ENCODE measurements at regions not wholly inside any gene's neighbourhood (a gene's known extent, or its start where the extent isn't known, plus 50 kb on each side); places are given as distances from the start of the nearest gene placed in this dataset.

DNA sequence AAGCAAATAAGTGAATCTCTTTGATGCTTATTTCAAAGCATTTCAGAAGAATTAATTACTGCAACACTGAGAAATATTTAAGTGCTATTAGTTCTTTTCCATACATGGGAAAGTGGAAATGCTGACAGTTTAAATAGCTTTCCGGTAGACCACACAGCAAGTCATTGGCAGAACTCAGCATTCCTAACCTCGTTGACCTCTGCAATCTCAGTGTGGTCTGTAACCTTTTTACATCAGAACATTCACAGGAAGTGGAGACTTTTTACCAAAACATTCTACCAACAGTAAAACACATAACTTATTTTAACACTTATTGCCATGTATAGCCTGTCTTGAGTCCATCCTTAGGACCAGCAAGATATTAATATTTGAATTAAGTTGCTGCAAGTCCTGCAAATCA, 249.5 kb upstream of the DCN start:
- Histone ChIP-seq H3K9me3 (ENCODE audit: insufficient read depth, low read length) (no peaks in the 10 kb centered on the region), H3K4me1 (ENCODE audit: insufficient read depth, insufficient read length) (no peaks in the 10 kb centered on the region), H3K4me3 (ENCODE audit: insufficient read length, low read depth) (no peak overlapping the region), H3K27me3 (ENCODE audit: insufficient read depth, insufficient read length) (no peaks in the 10 kb centered on the region), H3K9ac (ENCODE audit: insufficient read length, low read depth) (no peak overlapping the region), H3K36me3 (ENCODE audit: insufficient read depth, insufficient read length, low read length) (no peaks in the 10 kb centered on the region)
- TF ChIP-seq ZNF274 (IDR thresholded peaks at IDR 0.05; ENCODE audit: low read depth, low read length) (no peak), YY1 (IDR thresholded peaks at IDR 0.05; ENCODE audit: insufficient read depth, insufficient read length) (no peak), SUZ12 (IDR thresholded peaks at IDR 0.05; ENCODE audit: extremely low read depth, insufficient read depth, insufficient read length) (no peak)
- no peak for DNase-seq (ENCODE audit: low read depth, low spot score)

DNA sequence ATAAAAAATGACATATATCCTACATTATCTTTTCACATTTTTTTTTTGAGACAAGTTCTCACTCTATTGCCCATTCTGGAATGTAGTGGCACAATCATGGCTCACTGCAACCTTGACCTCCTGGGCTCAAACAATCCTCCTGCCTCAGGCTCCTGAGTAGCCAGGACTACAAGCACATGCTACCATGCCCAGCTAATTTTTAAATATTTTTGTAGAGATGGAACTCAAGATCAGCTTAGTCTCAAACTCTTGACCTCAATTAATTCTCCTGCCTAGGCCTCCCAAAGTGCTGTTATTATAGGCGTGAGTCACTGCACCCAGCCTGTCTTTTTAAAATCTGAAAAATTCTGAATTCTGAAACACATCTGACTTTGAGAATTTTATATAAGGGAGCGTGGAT, 241.9 kb upstream of the DCN start:
- H3K27me3 ChIP-seq (ENCODE audit: insufficient read depth, insufficient read length): no peaks in the 10 kb centered on the region
- no peaks in the 10 kb centered on the region for H3K36me3 ChIP-seq (ENCODE audit: insufficient read depth, insufficient read length, low read length)
- no peak for TF ChIP-seq ZNF274 (IDR thresholded peaks at IDR 0.05; ENCODE audit: low read depth, low read length)
- TF ChIP-seq SUZ12 (IDR thresholded peaks at IDR 0.05; ENCODE audit: extremely low read depth, insufficient read depth, insufficient read length): no peak
- TF ChIP-seq YY1 (IDR thresholded peaks at IDR 0.05; ENCODE audit: insufficient read depth, insufficient read length): no peak
- H3K9me3 ChIP-seq (ENCODE audit: insufficient read depth, low read length): no peaks in the 10 kb centered on the region
- no peaks in the 10 kb centered on the region for H3K4me1 ChIP-seq (ENCODE audit: insufficient read depth, insufficient read length)
- DNase-seq (ENCODE audit: low read depth, low spot score): no peak
- H3K9ac ChIP-seq (ENCODE audit: insufficient read length, low read depth): no peak overlapping the region
- no peak overlapping the region for H3K4me3 ChIP-seq (ENCODE audit: insufficient read length, low read depth)

DNA sequence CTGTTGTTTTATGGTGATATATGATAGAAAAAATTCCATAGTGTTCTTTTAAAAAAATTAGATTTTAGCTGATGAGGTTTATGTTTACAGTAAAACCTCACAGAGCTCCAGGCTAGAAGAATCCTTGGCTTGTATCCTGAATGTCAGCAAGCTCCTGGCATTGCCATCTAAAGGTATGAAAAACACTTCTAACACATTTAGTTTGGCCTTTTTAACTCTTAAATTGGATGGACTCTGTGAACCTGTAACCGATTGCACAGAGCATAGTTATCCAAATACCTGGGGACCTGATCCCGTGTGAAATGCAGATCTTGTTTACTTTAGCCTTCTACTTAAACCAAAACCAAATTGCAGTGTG, 241.1 kb upstream of the DCN start:
- Histone ChIP-seq H3K9me3 (ENCODE audit: insufficient read depth, low read length) (no peaks in the 10 kb centered on the region), H3K4me3 (ENCODE audit: insufficient read length, low read depth) (no peak overlapping the region), H3K9ac (ENCODE audit: insufficient read length, low read depth) (no peak overlapping the region), H3K4me1 (ENCODE audit: insufficient read depth, insufficient read length) (no peaks in the 10 kb centered on the region), H3K27me3 (ENCODE audit: insufficient read depth, insufficient read length) (no peaks in the 10 kb centered on the region), H3K36me3 (ENCODE audit: insufficient read depth, insufficient read length, low read length) (no peaks in the 10 kb centered on the region)
- DNase-seq (ENCODE audit: low read depth, low spot score): no peak
- TF ChIP-seq YY1 (IDR thresholded peaks at IDR 0.05; ENCODE audit: insufficient read depth, insufficient read length) (no peak), SUZ12 (IDR thresholded peaks at IDR 0.05; ENCODE audit: extremely low read depth, insufficient read depth, insufficient read length) (no peak), ZNF274 (IDR thresholded peaks at IDR 0.05; ENCODE audit: low read depth, low read length) (no peak)

DNA sequence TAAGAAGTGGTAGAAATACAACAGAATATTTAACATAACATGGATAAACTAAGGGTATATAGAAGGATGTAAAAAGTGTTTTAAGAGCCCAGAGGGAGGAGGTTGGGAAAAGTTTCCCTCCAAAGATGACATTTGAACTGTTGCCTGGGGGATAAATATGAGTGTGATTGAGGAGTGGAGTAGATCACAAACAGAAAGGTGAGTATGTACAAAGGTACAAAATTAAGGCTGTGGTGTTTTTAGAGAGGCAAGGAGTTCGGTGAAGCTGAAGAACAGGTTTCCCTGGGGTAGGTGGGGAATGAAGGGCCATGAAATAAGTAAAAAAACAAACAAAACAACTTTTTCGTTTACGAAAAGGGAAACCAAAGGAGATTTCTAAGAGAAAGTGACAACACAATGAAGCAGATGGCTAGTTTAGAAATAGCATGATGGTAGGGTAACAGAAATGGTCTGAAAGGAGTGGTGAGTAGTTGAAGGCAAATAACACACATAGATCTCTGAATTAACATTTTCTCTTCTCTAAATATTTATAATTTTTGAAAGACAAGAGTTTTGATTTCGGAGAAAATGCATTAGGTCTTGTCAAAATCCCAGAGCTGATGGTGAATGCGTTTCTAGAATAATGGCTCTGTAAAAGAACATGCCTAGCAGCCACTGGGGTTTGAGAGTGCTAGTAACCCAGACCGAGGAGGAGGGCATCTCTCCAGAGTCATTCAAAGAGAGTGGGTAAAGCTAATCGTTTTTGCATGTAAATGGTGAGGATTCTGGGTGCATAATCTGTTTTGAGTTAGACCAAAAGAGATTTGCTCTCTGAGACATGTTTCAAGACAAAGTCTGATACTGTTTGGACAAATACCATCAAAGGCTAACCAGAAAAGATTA, 240.4 kb upstream of the DCN start:
- TF ChIP-seq YY1 (IDR thresholded peaks at IDR 0.05; ENCODE audit: insufficient read depth, insufficient read length) (no peak), SUZ12 (IDR thresholded peaks at IDR 0.05; ENCODE audit: extremely low read depth, insufficient read depth, insufficient read length) (no peak), ZNF274 (IDR thresholded peaks at IDR 0.05; ENCODE audit: low read depth, low read length) (no peak)
- Histone ChIP-seq H3K4me3 (ENCODE audit: insufficient read length, low read depth) (no peak overlapping the region), H3K4me1 (ENCODE audit: insufficient read depth, insufficient read length) (no peaks in the 10 kb centered on the region), H3K27me3 (ENCODE audit: insufficient read depth, insufficient read length) (no peaks in the 10 kb centered on the region), H3K9me3 (ENCODE audit: insufficient read depth, low read length) (no peaks in the 10 kb centered on the region), H3K9ac (ENCODE audit: insufficient read length, low read depth) (no peak overlapping the region), H3K36me3 (ENCODE audit: insufficient read depth, insufficient read length, low read length) (no peaks in the 10 kb centered on the region)
- DNase-seq (ENCODE audit: low read depth, low spot score): no peak

DNA sequence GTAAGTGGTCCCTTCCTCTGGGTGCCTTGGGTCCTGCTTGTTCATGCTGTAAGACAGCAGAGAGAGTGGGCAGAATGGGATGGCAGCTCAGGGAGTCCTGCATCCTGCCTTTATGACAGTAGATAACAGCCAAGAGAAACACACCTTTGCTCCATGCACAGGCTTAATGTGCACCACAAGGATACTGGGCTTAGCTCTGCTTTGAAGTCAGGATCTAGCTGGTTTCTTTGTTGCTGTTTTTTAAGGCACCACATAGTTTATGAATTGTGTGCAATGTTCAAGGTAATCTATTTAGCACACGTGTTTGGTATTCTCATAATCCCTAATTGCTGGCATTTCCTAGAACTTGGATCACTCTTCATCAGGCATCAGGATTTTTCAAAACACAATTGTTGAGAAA, 239.5 kb upstream of the DCN start:
- TF ChIP-seq YY1 (IDR thresholded peaks at IDR 0.05; ENCODE audit: insufficient read depth, insufficient read length) (no peak), SUZ12 (IDR thresholded peaks at IDR 0.05; ENCODE audit: extremely low read depth, insufficient read depth, insufficient read length) (no peak), ZNF274 (IDR thresholded peaks at IDR 0.05; ENCODE audit: low read depth, low read length) (no peak)
- no peaks in the 10 kb centered on the region for H3K4me1 ChIP-seq (ENCODE audit: insufficient read depth, insufficient read length)
- no peak for DNase-seq (ENCODE audit: low read depth, low spot score)
- H3K36me3 ChIP-seq (ENCODE audit: insufficient read depth, insufficient read length, low read length): no peaks in the 10 kb centered on the region
- H3K27me3 ChIP-seq (ENCODE audit: insufficient read depth, insufficient read length): no peaks in the 10 kb centered on the region
- no peak overlapping the region for H3K9ac ChIP-seq (ENCODE audit: insufficient read length, low read depth)
- no peak overlapping the region for H3K4me3 ChIP-seq (ENCODE audit: insufficient read length, low read depth)
- H3K9me3 ChIP-seq (ENCODE audit: insufficient read depth, low read length): no peaks in the 10 kb centered on the region

DNA sequence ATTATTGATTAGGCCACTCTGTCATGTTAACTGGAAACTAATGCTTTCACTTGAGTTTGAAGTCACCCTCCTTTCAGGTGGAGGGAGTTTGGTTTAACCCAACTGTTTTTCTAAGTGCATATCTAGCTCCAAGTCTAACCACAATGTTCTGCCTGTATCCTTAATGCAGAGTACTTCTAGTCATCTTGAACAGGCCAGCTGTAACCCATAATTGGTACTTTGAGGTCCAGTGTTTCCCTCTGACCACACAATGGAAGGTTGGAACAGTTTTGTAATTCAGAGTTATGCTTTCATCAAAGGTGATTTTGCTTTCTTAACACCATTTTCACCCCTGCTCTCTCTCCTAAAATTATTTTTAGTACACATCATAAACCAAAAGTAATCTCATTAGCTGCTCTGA, 237.2 kb upstream of the DCN start:
- H3K36me3 ChIP-seq (ENCODE audit: insufficient read depth, insufficient read length, low read length): no peaks in the 10 kb centered on the region
- H3K4me3 ChIP-seq (ENCODE audit: insufficient read length, low read depth): no peak overlapping the region
- DNase-seq (ENCODE audit: low read depth, low spot score): no peak
- TF ChIP-seq SUZ12 (IDR thresholded peaks at IDR 0.05; ENCODE audit: extremely low read depth, insufficient read depth, insufficient read length): no peak
- TF ChIP-seq YY1 (IDR thresholded peaks at IDR 0.05; ENCODE audit: insufficient read depth, insufficient read length): no peak
- no peak for TF ChIP-seq ZNF274 (IDR thresholded peaks at IDR 0.05; ENCODE audit: low read depth, low read length)
- no peak overlapping the region for H3K9ac ChIP-seq (ENCODE audit: insufficient read length, low read depth)
- no peaks in the 10 kb centered on the region for H3K9me3 ChIP-seq (ENCODE audit: insufficient read depth, low read length)
- H3K4me1 ChIP-seq (ENCODE audit: insufficient read depth, insufficient read length): no peaks in the 10 kb centered on the region
- no peaks in the 10 kb centered on the region for H3K27me3 ChIP-seq (ENCODE audit: insufficient read depth, insufficient read length)

DNA sequence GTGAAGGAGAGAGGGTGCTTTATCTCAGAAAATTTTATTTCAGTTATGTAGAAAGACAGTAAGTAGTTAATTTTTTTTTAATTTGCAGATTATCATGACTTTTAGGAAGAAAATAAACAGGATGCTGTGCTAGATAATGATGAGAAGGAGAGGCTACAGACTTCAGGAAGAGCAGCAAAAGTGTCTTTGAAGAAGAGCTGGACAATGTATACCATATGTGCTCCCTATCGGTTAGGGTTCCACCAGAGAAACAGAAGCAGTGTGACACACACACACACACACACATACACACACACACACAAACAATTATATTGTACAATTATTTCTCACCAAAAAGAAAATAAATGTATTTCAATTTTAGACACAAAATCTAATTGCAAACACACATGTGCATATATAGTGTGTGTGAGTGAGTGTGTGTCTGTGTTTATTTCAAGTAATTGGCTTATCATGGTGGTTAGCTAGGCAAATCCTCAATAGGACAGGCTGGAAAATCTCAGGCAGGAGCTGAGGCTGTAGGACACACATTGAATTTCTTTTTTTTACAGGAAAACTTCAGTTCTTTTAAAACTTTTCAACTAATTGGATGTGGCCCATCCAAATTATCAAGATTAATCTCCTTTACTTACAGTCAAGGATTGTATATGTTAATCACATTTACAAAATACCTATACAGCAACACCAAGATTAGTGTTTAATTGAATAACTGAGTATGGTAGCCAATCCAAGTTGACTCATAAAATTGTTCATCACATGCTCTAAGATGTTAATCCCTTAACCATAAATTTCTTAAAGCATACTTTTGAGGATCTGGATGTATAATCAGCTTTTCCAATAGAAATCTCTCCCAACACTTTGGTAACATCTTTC, 235.8 kb upstream of the DCN start:
- no peak overlapping the region for H3K9ac ChIP-seq (ENCODE audit: insufficient read length, low read depth)
- H3K36me3 ChIP-seq (ENCODE audit: insufficient read depth, insufficient read length, low read length): no peaks in the 10 kb centered on the region
- H3K9me3 ChIP-seq (ENCODE audit: insufficient read depth, low read length): no peaks in the 10 kb centered on the region
- H3K4me3 ChIP-seq (ENCODE audit: insufficient read length, low read depth): no peak overlapping the region
- TF ChIP-seq SUZ12 (IDR thresholded peaks at IDR 0.05; ENCODE audit: extremely low read depth, insufficient read depth, insufficient read length) (no peak), YY1 (IDR thresholded peaks at IDR 0.05; ENCODE audit: insufficient read depth, insufficient read length) (no peak), ZNF274 (IDR thresholded peaks at IDR 0.05; ENCODE audit: low read depth, low read length) (no peak)
- no peaks in the 10 kb centered on the region for H3K4me1 ChIP-seq (ENCODE audit: insufficient read depth, insufficient read length)
- H3K27me3 ChIP-seq (ENCODE audit: insufficient read depth, insufficient read length): no peaks in the 10 kb centered on the region
- DNase-seq (ENCODE audit: low read depth, low spot score): no peak
